GM13977 (cell line): ENCODE measurements at regions not wholly inside any gene's neighbourhood (a gene's known extent, or its start where the extent isn't known, plus 50 kb on each side); places are given as distances from the start of the nearest gene placed in this dataset.

Experiments
- DNase-seq: peaks from one replicate; pipeline ENCODE4 v3.0.0; 2012; ENCODE audit warnings: low spot score
- CTCF ChIP-seq: IDR thresholded peaks from 2 replicates; pipeline ENCODE4 v1.5.1; 2012; ENCODE audit warnings: mild to moderate bottlenecking, control low read depth; ENCODE audit not compliant: insufficient read depth; ENCODE audit errors: extremely low read depth, missing control alignments
- in situ Hi-C: fragments of 300-500 bp; cut with MboI; formaldehyde crosslinking; loops from one replicate; pipeline ENCODE4 v1.12.0; 2022; ENCODE audit warnings: low sequenced_read_pairs, low pct_unique_long_range_greater_than_20kb, mixed read lengths, inconsistent platforms; ENCODE audit not compliant: unreplicated experiment

- in situ Hi-C loops, result no loop called here
- TF ChIP-seq CTCF, result no peak
- DNase-seq, result no peak
Measured at GRCh38 chr9:13017260-13017659, 242.4 kb downstream of the LURAP1L start.

- DNase-seq, result no peak
- no peak for TF ChIP-seq CTCF
- in situ Hi-C loops, result no loop called here
Measured at GRCh38 chr9:13020146-13021040, 245.6 kb downstream of the LURAP1L start.

- in situ Hi-C loops, result no loop called here
- no peak for TF ChIP-seq CTCF
- no peak for DNase-seq
Measured at GRCh38 chr9:13022756-13023155, 247.9 kb downstream of the LURAP1L start.

- no peak for TF ChIP-seq CTCF
- no peak for DNase-seq
- in situ Hi-C loops, result no loop called here
Measured at GRCh38 chr9:13023498-13023897, 248.7 kb downstream of the LURAP1L start.

- DNase-seq, result no peak
- in situ Hi-C loops, result no loop called here
- no peak for TF ChIP-seq CTCF
Measured at GRCh38 chr9:13026956-13027355, 252.1 kb downstream of the LURAP1L start.

- no peak for TF ChIP-seq CTCF
- in situ Hi-C loops, result no loop called here
- no peak for DNase-seq
Measured at GRCh38 chr9:13027879-13028278, 251.6 kb downstream of the MPDZ start.
